ENCODE measurements at regions not wholly inside any gene's neighbourhood (a gene's known extent, or its start where the extent isn't known, plus 50 kb on each side); places are given as distances from the start of the nearest gene placed in this dataset.
A peak's percentile ranks its signal among the peaks of the same experiment; 100 is the strongest.
"Not testable (repeated sequence)": the region's sequence is repeated elsewhere in the genome, so short reads cannot be mapped to it uniquely, and the experiment has no call there.

GRCh38 chr10:23777153-23777552 lies 338.3 kb downstream of the OTUD1 start:
- DNase-seq = no peak

- DNase-seq = no peak
Measured at GRCh38 chr10:23779301-23779700, 340.4 kb downstream of the OTUD1 start.

- peak in 3 of 4 experiments; percentile 7 to 30 (median 26) for DNase-seq
Measured at GRCh38 chr10:23780331-23780730, 341.5 kb downstream of the OTUD1 start.

GRCh38 chr10:23786594-23786993 lies 347.7 kb downstream of the OTUD1 start:
- no peak for DNase-seq

GRCh38 chr10:23793577-23793976 lies 354.7 kb downstream of the OTUD1 start:
- no peak for DNase-seq

- DNase-seq = peak in 2 of 4 experiments; percentile 4 to 6
Measured at GRCh38 chr10:23797452-23797851, 358.6 kb downstream of the OTUD1 start.

- DNase-seq = no peak
Measured at GRCh38 chr10:23804125-23804524, 365.2 kb downstream of the OTUD1 start.

- no peak for DNase-seq
Measured at GRCh38 chr10:23813687-23814086, 374.8 kb downstream of the OTUD1 start.

GRCh38 chr10:23818484-23818883 lies 379.6 kb downstream of the OTUD1 start:
- no peak for DNase-seq

- no peak for DNase-seq
Measured at GRCh38 chr10:23820792-23821191, 381.9 kb downstream of the OTUD1 start.

- DNase-seq = no peak
Measured at GRCh38 chr10:23824822-23825221, 384.1 kb upstream of the KIAA1217 start.

- DNase-seq = peak in 2 of 4 experiments; percentile 15 to 26
Measured at GRCh38 chr10:23826421-23826820, 382.5 kb upstream of the KIAA1217 start.

- DNase-seq = no peak
Measured at GRCh38 chr10:23829556-23829955, 379.4 kb upstream of the KIAA1217 start.

GRCh38 chr10:23834091-23834490 lies 374.8 kb upstream of the KIAA1217 start:
- DNase-seq = no peak

- no peak for DNase-seq
Measured at GRCh38 chr10:23850631-23851030, 358.3 kb upstream of the KIAA1217 start.

GRCh38 chr10:23859598-23859997 lies 349.3 kb upstream of the KIAA1217 start:
- no peak for DNase-seq

- DNase-seq = no peak
Measured at GRCh38 chr10:23864631-23865147, 344.2 kb upstream of the KIAA1217 start.

GRCh38 chr10:23866985-23867384 lies 342.0 kb upstream of the KIAA1217 start:
- DNase-seq = not testable (repeated sequence)

GRCh38 chr10:23868121-23868520 lies 340.8 kb upstream of the KIAA1217 start:
- DNase-seq = no peak

GRCh38 chr10:23869548-23869947 lies 339.4 kb upstream of the KIAA1217 start:
- DNase-seq = no peak

- no peak for DNase-seq
Measured at GRCh38 chr10:23869996-23870395, 338.9 kb upstream of the KIAA1217 start.

- DNase-seq = peak in 3 of 4 experiments; percentile 6 to 16 (median 6)
Measured at GRCh38 chr10:23870651-23871610, 338.0 kb upstream of the KIAA1217 start.

GRCh38 chr10:23872290-23872689 lies 336.6 kb upstream of the KIAA1217 start:
- no peak for DNase-seq

GRCh38 chr10:23877791-23878320 lies 331.1 kb upstream of the KIAA1217 start:
- DNase-seq = no peak
